Hematopoietic multipotent progenitor cell treated with erythropoietin and hydrocortisone succinate and interleukin-3 and kit ligand, for 8 days (in vitro differentiated cells): ENCODE measurements at regions not wholly inside any gene's neighbourhood (a gene's known extent, or its start where the extent isn't known, plus 50 kb on each side); places are given as distances from the start of the nearest gene placed in this dataset.

Source experiments
- DNase-seq: peaks from one replicate; pipeline ENCODE4 v3.0.0-alpha.2; 2015

GRCh38 chr9:89655990-89656657 lies 51.3 kb downstream of the GADD45G start:
- no peak for DNase-seq

- DNase-seq = no peak
These were observed 52.5 kb downstream of the GADD45G start for GRCh38 chr9:89657295-89657694.

GRCh38 chr9:89657765-89658164 lies 53.0 kb downstream of the GADD45G start:
- no peak for DNase-seq

DNA sequence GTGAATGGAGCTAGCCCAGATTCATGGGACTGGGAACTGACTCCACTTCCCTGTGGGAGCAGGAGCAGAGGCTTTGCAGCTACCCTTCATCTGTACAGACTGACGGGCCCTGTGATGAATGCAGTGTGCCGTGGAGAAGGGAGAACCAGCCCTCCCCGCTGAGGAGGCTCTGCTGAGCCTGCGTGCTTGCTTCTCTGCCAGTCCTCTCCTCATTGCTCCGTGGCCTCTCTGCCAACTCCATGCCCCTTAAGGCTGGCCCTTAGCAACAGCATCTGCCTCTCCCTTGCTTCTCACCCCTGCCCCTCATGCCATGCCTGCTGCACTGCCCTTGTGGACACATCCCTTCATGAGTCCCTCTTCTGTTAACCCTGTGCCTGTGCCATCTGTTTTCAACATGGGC lies 53.6 kb downstream of the GADD45G start:
- no peak for DNase-seq

DNA sequence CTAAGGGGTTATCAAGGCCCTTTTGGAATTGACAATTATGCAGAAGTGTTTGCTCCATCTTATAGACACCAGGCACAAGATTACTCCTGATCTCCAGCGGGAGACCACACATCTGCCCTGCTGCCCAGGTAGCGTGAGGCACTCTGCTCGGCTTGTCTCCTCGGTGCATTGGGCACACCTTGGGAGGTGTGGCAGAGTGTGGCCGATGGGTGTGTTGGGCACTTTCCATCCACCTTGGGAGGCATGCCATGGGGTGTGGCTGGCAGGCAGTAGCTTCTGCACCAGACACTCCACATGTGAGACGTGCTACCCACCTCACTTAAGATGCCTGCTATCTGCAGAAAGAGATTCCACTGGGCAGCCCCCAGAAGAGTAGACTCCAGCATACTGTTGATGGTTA lies 54.1 kb downstream of the GADD45G start:
- DNase-seq = no peak

DNA sequence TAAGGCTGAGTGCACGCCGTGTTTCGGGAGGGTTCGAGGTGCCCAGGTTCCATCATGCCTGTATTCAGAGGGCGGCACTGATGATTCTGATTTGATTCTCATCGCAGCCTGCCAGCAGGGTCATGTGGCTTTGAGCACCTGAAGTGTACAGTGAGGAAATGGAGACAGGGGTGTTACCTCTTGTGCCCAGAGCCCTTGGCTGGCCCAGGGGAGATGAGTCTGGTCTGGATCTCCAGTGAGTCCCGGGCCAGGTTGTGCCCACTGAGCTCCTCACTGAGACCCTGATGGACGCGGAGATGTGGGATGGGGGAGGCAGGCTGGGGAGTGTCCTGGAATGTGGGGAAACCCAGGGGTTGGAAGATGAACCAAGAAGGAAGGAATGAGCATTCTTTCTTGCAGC lies 54.7 kb downstream of the GADD45G start:
- no peak for DNase-seq

DNA sequence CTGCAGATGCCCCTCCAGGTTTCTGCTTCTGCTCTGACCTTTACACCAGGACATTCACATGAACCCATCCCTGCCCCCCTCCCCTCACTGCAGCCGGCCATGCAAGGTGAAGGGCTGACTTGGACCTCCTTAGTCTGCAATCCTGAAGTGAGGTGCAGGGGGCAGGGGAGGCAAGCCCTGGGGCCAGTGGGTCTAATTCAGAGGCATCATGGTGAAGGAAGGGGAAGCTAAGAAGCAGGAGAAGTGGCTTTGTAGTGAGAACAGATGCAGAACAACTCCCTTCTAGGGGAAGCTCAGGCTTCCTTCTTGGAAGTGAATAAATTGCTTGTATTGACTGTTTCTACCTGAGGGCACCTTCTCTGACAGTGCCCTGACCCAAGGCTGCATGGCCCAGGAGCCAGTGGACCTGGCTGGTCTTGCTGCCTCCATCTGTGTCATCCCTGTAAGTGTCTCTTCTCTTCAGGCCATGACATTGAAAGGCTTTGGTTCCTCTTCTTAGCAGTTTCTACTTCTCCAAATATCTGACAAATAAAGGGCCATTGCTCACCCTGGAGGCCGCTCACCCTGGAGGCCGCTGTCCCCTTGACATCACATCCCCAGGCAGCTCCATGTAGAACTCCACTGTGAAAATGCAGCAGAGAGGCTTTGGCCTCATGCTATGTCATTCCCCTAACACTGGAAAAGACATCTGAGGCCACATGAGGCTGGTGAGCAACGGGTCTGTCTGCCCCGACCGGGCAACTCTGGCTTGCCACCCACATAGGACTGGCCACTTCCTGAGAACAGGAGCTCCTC lies 55.3 kb downstream of the GADD45G start:
- no peak for DNase-seq

DNA sequence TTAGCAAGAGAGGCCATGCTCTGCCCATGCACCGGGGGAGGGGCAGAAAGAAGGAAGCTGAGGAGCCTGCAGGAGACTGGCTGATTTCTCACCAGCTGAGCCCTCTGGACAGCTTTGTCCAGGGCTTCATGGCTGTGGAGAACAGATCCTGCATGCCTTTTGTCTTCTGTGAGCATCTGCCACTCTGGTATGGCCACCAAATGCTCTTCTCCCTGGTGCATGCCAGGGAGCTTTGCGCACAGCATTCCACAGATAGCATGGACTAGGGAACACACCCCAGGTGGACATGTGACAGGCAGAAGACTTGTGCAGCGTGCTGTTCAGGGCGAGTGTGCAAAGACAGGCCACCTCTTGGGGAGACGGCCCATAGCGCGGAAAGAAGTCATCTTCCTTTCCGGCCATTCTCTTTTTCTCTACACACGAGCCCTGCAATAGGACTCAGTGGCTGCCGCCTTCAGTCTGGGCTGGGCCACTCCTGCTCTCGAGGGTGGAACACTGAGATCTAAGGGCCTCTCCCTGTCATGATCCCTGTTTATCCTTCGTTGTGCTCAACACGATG lies 56.7 kb downstream of the GADD45G start:
- no peak for DNase-seq

DNA sequence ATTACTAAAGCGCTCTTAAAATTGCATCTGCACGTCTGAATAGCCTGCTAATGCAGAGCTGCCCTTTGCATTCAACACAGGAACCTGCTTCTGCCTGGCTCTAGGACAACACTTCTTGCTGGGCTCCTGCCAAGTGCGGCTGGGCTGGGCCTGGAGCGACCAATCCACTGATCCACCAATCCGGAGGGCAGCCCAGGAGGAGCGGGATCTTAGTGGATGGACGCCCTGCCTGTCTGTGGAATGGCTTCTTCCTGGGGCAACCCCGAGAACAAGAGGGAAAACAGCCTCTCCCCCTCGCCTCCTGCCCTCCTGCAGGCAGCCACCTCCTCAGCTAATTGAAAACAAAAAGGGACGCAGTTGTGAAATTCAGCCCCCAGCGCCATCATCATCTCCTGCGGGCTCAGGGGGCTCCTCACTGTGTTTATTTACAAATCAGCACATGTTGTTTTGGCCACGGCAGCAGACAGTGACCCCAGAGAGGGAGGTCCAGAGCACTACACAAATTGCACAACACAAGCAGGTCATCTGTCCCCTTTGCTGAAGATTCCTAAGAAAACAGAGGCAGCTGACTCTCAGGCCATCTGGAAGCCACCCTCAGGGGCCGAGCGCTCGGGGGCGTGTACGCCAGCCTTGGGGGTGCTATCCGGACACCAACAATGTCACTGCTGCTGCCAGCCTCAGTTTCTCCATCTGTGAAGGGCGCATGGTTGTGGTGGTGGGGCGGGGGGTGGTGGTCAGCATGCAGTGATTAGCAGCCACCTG lies 57.3 kb downstream of the GADD45G start:
- DNase-seq = peak; percentile 89

GRCh38 chr9:89662718-89663613 lies 58.2 kb downstream of the GADD45G start:
- no peak for DNase-seq

DNA sequence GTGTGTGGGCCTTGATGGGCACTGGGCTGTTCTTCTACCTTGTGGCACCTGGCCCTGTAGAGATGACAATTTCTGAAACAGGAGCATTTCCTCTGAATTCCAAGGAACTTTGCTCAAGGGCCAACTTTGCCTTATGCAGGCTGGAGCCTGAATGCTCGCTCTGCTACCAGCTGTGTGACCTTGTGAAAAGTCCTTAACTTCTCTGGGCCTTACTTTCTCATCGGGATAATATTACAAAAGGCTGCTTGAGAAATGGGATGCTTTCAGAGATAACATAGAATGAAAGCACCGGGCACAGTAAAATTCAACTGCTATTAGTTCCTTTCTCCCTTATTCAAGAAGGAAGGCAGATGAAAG lies 58.8 kb downstream of the GADD45G start:
- DNase-seq = no peak

- no peak for DNase-seq
These were observed 59.2 kb downstream of the GADD45G start for GRCh38 chr9:89664010-89664409.

- no peak for DNase-seq
These were observed 60.1 kb downstream of the GADD45G start for GRCh38 chr9:89664896-89665329.

- DNase-seq = no peak
These were observed 61.6 kb downstream of the GADD45G start for GRCh38 chr9:89666364-89666763.

DNA sequence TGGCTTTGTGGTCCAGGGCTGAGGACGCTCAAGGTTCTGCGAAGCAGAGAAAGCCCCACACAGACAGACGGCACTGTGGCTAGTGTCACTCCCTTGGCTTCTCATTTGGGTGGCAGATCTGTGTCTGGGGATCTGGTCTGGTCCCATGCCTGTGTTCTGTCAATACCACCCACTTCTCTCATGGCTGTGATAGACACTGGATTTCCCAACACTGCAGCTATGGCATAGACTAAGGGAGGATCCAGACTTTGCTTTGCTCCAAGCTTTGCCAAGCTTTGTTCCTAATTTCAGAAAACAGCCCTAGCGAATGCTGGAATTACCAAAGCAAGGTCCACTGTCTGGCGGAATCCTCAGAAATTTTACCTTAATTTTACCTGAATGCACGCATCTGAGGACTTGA lies 62.1 kb downstream of the GADD45G start:
- no peak for DNase-seq

- DNase-seq = no peak
These were observed 62.9 kb downstream of the GADD45G start for GRCh38 chr9:89667726-89668125.

- DNase-seq = no peak
These were observed 63.5 kb downstream of the GADD45G start for GRCh38 chr9:89668216-89668865.

GRCh38 chr9:89668866-89669246 lies 64.0 kb downstream of the GADD45G start:
- DNase-seq = no peak

DNA sequence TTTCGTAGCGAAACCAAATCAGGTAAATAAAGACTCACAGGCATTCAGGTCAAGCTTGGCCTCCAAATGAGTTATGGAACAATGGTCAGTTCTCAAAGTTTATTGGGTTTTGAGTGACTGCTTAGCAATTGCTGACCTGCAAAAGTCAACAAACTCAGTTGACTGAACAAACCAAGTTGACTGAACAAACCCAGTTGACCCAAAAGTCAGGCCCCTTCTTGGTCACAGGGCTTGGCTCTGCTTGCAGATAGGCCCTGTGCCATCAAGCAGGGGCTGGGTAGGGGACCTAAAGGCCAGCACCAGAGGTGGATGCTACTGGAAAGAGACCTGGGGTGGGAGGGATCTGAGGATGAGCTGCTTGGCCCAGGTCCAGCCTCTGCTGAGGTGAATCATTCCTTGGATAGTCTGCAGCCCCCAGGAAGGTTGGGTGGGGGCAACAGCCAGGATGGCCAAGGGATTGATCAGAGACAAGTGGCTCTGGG lies 64.6 kb downstream of the GADD45G start:
- DNase-seq = no peak

- DNase-seq = no peak
These were observed 65.3 kb downstream of the GADD45G start for GRCh38 chr9:89670114-89670513.

DNA sequence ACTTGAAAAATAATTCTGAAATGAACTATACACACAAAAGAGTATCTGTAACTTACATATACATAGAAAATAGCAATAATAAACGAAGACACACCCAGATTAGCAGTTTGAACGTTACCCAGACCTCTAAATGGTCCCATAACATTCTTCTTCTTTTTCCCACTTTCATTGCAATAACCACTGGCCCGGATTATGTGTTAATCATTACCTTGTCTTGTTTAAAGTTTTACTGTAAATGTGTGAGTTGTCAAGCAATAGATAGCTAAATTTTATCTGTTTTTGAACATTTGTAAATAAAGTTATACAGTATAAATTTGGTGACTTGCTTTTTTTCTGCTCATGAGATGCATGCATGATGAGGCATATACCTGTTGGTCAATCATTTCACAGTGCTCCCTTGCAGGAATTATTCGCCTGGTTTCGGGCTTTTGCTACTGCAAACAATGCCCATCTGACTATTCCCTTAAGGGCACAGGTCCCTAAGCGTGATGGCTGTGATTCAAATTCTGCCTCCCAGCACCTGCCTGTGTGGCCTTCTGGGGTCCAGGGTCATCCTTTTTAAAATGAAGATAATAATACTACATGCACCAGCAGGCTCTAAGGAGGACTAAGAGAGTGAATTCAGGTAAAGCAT lies 66.1 kb downstream of the GADD45G start:
- no peak for DNase-seq
